ENCODE measurements at regions not wholly inside any gene's neighbourhood (a gene's known extent, or its start where the extent isn't known, plus 50 kb on each side); places are given as distances from the start of the nearest gene placed in this dataset.

GRCh38 chr6:47105469-47106178, 63.5 kb upstream of the ADGRF1 start:
- intact Hi-C loops (cut with micrococcal nuclease): no loop called here
- Histone ChIP-seq H3K27me3 (ENCODE audit: insufficient read depth, low read length) (no peaks in the 10 kb centered on the region), H3K4me1 (ENCODE audit: insufficient read depth, low read length) (no peaks in the 10 kb centered on the region), H3K36me3 (ENCODE audit: insufficient read depth, low read length) (no peaks in the 10 kb centered on the region), H3K9me3 (ENCODE audit: control insufficient read depth in 1 of 2, low read length in 2 of 2) (no peaks in the 10 kb centered on the region), H3K4me3 (ENCODE audit: low read length in 2 of 2) (no peak overlapping the region), H3K27ac (ENCODE audit: low read depth, low read length) (no peak overlapping the region)
- no peak for DNase-seq
- H3K36me3 Mint-ChIP-seq: no peaks in the 10 kb centered on the region
- no peaks in the 10 kb centered on the region for H3K9me3 Mint-ChIP-seq
- H3K27ac Mint-ChIP-seq: no peak overlapping the region
- no peak overlapping the region for H3K4me3 Mint-ChIP-seq
- POLR2A ChIA-PET (ENCODE audit: partially characterized antibody): no interaction called here
- H3K27me3 Mint-ChIP-seq: peaks cover 0 to 2% of the 10 kb centered on the region in 2 donors
- no peaks in the 10 kb centered on the region for H3K4me1 Mint-ChIP-seq
- CTCF ChIA-PET (ENCODE audit: partially characterized antibody): interaction anchor here (1.5 kb wide), 1 partner anchor 8 kb away, joined by 4 read pairs; no protein-coding TSS in a partner anchor

GRCh38 chr6:47103931-47104330, 61.8 kb upstream of the ADGRF1 start:
- H3K27ac ChIP-seq (ENCODE audit: low read depth, low read length): no peak overlapping the region
- no peaks in the 10 kb centered on the region for H3K36me3 ChIP-seq (ENCODE audit: insufficient read depth, low read length)
- ChIA-PET CTCF (ENCODE audit: partially characterized antibody) (no interaction called here), POLR2A (ENCODE audit: partially characterized antibody) (no interaction called here)
- no peaks in the 10 kb centered on the region for H3K9me3 ChIP-seq (ENCODE audit: control insufficient read depth in 1 of 2, low read length in 2 of 2)
- H3K4me1 ChIP-seq (ENCODE audit: insufficient read depth, low read length): no peaks in the 10 kb centered on the region
- DNase-seq: no peak
- Mint-ChIP-seq H3K4me3 (no peak overlapping the region), H3K36me3 (no peaks in the 10 kb centered on the region), H3K27me3 (peaks cover 0 to 2% of the 10 kb centered on the region in 2 donors), H3K9me3 (no peaks in the 10 kb centered on the region), H3K4me1 (no peaks in the 10 kb centered on the region), H3K27ac (no peak overlapping the region)
- intact Hi-C loops (cut with micrococcal nuclease): no loop called here
- no peak overlapping the region for H3K4me3 ChIP-seq (ENCODE audit: low read length in 2 of 2)
- H3K27me3 ChIP-seq (ENCODE audit: insufficient read depth, low read length): no peaks in the 10 kb centered on the region

GRCh38 chr6:47102331-47102730, 60.2 kb upstream of the ADGRF1 start:
- intact Hi-C loops (cut with micrococcal nuclease): no loop called here
- Mint-ChIP-seq H3K27ac (no peak overlapping the region), H3K4me1 (no peaks in the 10 kb centered on the region), H3K36me3 (no peaks in the 10 kb centered on the region), H3K4me3 (no peak overlapping the region), H3K9me3 (no peaks in the 10 kb centered on the region), H3K27me3 (no peaks in the 10 kb centered on the region)
- no peak for DNase-seq
- Histone ChIP-seq H3K9me3 (ENCODE audit: control insufficient read depth in 1 of 2, low read length in 2 of 2) (no peaks in the 10 kb centered on the region), H3K36me3 (ENCODE audit: insufficient read depth, low read length) (no peaks in the 10 kb centered on the region), H3K4me3 (ENCODE audit: low read length in 2 of 2) (no peak overlapping the region), H3K4me1 (ENCODE audit: insufficient read depth, low read length) (no peaks in the 10 kb centered on the region), H3K27me3 (ENCODE audit: insufficient read depth, low read length) (no peaks in the 10 kb centered on the region), H3K27ac (ENCODE audit: low read depth, low read length) (no peak overlapping the region)
- ChIA-PET POLR2A (ENCODE audit: partially characterized antibody) (no interaction called here), CTCF (ENCODE audit: partially characterized antibody) (no interaction called here)

- Histone ChIP-seq H3K4me1 (ENCODE audit: insufficient read depth, low read length) (no peaks in the 10 kb centered on the region), H3K4me3 (ENCODE audit: low read length in 2 of 2) (no peak overlapping the region), H3K27me3 (ENCODE audit: insufficient read depth, low read length) (no peaks in the 10 kb centered on the region), H3K36me3 (ENCODE audit: insufficient read depth, low read length) (no peaks in the 10 kb centered on the region), H3K27ac (ENCODE audit: low read depth, low read length) (no peak overlapping the region), H3K9me3 (ENCODE audit: control insufficient read depth in 1 of 2, low read length in 2 of 2) (no peaks in the 10 kb centered on the region)
- Mint-ChIP-seq H3K27ac (no peak overlapping the region), H3K27me3 (no peaks in the 10 kb centered on the region), H3K4me1 (no peaks in the 10 kb centered on the region), H3K9me3 (no peaks in the 10 kb centered on the region), H3K4me3 (no peak overlapping the region), H3K36me3 (no peaks in the 10 kb centered on the region)
- intact Hi-C loops (cut with micrococcal nuclease): no loop called here
- POLR2A ChIA-PET (ENCODE audit: partially characterized antibody): no interaction called here
- no peak for DNase-seq
- CTCF ChIA-PET (ENCODE audit: partially characterized antibody): interaction anchor here (1.1 to 1.4 kb wide), 2 partner anchors 208 to 211 kb away, joined by 4 to 5 read pairs; partner anchors contain the start of gene TNFRSF21
These were observed 56.5 kb upstream of the ADGRF1 start for GRCh38 chr6:47098570-47098993.

- intact Hi-C loops (cut with micrococcal nuclease): no loop called here
- Histone ChIP-seq H3K4me1 (ENCODE audit: insufficient read depth, low read length) (no peaks in the 10 kb centered on the region), H3K9me3 (ENCODE audit: control insufficient read depth in 1 of 2, low read length in 2 of 2) (no peaks in the 10 kb centered on the region), H3K36me3 (ENCODE audit: insufficient read depth, low read length) (no peaks in the 10 kb centered on the region), H3K27ac (ENCODE audit: low read depth, low read length) (no peak overlapping the region), H3K27me3 (ENCODE audit: insufficient read depth, low read length) (no peaks in the 10 kb centered on the region), H3K4me3 (ENCODE audit: low read length in 2 of 2) (no peak overlapping the region)
- H3K36me3 Mint-ChIP-seq: no peaks in the 10 kb centered on the region
- no peaks in the 10 kb centered on the region for H3K27me3 Mint-ChIP-seq
- no peaks in the 10 kb centered on the region for H3K9me3 Mint-ChIP-seq
- H3K4me1 Mint-ChIP-seq: no peaks in the 10 kb centered on the region
- H3K4me3 Mint-ChIP-seq: no peak overlapping the region
- peak in 2 of 5 donors; percentile 3 to 8 for DNase-seq
- POLR2A ChIA-PET (ENCODE audit: partially characterized antibody): no interaction called here
- CTCF ChIA-PET (ENCODE audit: partially characterized antibody): interaction anchor here (1.0 to 1.4 kb wide), 3 partner anchors 9 to 212 kb away, joined by 4 to 5 read pairs (median 4); partner anchors contain the start of gene TNFRSF21
- no peak overlapping the region for H3K27ac Mint-ChIP-seq
These were observed 55.2 kb upstream of the ADGRF1 start for GRCh38 chr6:47097092-47097945.

- H3K27ac Mint-ChIP-seq: peak overlapping the region in 1 of 7 donors; percentile 12
- no peaks in the 10 kb centered on the region for H3K27me3 ChIP-seq (ENCODE audit: insufficient read depth, low read length)
- POLR2A ChIA-PET (ENCODE audit: partially characterized antibody): no interaction called here
- intact Hi-C loops (cut with micrococcal nuclease): no loop called here
- H3K36me3 ChIP-seq (ENCODE audit: insufficient read depth, low read length): no peaks in the 10 kb centered on the region
- H3K4me1 ChIP-seq (ENCODE audit: insufficient read depth, low read length): no peaks in the 10 kb centered on the region
- H3K4me1 Mint-ChIP-seq: no peaks in the 10 kb centered on the region
- no peak overlapping the region for H3K4me3 ChIP-seq (ENCODE audit: low read length in 2 of 2)
- DNase-seq: no peak
- no peaks in the 10 kb centered on the region for H3K9me3 Mint-ChIP-seq
- no peaks in the 10 kb centered on the region for H3K36me3 Mint-ChIP-seq
- CTCF ChIA-PET (ENCODE audit: partially characterized antibody): no interaction called here
- no peaks in the 10 kb centered on the region for H3K27me3 Mint-ChIP-seq
- no peaks in the 10 kb centered on the region for H3K9me3 ChIP-seq (ENCODE audit: control insufficient read depth in 1 of 2, low read length in 2 of 2)
- no peak overlapping the region for H3K27ac ChIP-seq (ENCODE audit: low read depth, low read length)
- H3K4me3 Mint-ChIP-seq: no peak overlapping the region
These were observed 54.2 kb upstream of the ADGRF1 start for GRCh38 chr6:47096211-47096895.

GRCh38 chr6:47094241-47094925, 52.3 kb upstream of the ADGRF1 start:
- POLR2A ChIA-PET (ENCODE audit: partially characterized antibody): no interaction called here
- H3K27ac ChIP-seq (ENCODE audit: low read depth, low read length): no peak overlapping the region
- Mint-ChIP-seq H3K4me1 (no peaks in the 10 kb centered on the region), H3K27me3 (no peaks in the 10 kb centered on the region), H3K36me3 (no peaks in the 10 kb centered on the region), H3K4me3 (no peak overlapping the region), H3K27ac (no peak overlapping the region), H3K9me3 (peaks cover 0 to 5% (median 0%) of the 10 kb centered on the region in 8 donors)
- H3K4me3 ChIP-seq (ENCODE audit: low read length in 2 of 2): no peak overlapping the region
- no peaks in the 10 kb centered on the region for H3K4me1 ChIP-seq (ENCODE audit: insufficient read depth, low read length)
- H3K36me3 ChIP-seq (ENCODE audit: insufficient read depth, low read length): no peaks in the 10 kb centered on the region
- intact Hi-C loops (cut with micrococcal nuclease): no loop called here
- no peaks in the 10 kb centered on the region for H3K9me3 ChIP-seq (ENCODE audit: control insufficient read depth in 1 of 2, low read length in 2 of 2)
- no peak for DNase-seq
- no peaks in the 10 kb centered on the region for H3K27me3 ChIP-seq (ENCODE audit: insufficient read depth, low read length)
- CTCF ChIA-PET (ENCODE audit: partially characterized antibody): no interaction called here

All from CD4-positive, alpha-beta memory T cell (primary cell).